ENCODE measurements at regions not wholly inside any gene's neighbourhood (a gene's known extent, or its start where the extent isn't known, plus 50 kb on each side); places are given as distances from the start of the nearest gene placed in this dataset.

- H3K4me3 Mint-ChIP-seq (ENCODE audit: low read depth, unreplicated experiment), result no peak overlapping the region
- no TSS peak for BruUV-seq (replicated peaks)
- CTCF ChIA-PET, result no interaction called here
These were observed 184.4 kb downstream of the GLUD2 start for GRCh38 chrX:121231566-121232358.

DNA sequence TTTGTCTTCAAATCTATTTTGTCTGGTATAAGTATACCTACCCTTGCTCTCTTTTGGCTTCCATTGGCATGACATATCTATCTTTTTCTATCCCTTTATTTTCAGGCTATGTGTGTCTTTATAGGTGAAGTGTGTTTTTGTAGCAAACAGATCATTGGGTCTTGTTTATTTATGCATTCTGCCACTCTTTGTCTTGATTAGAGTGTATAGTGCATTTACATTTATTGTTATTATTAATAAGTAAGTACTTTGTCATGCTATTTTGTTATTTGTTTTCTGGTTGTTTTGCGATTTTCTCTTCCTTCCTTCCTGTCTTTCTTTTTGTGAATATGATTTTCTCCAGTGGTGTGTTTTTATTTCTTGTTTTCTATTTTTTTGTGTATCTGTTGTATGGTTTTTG lies 188.6 kb downstream of the GLUD2 start:
- no peak overlapping the region for H3K4me3 Mint-ChIP-seq (ENCODE audit: low read depth, unreplicated experiment)
- CTCF ChIA-PET, result no interaction called here
- BruUV-seq (replicated peaks), result no TSS peak
- intact Hi-C loops (cut with micrococcal nuclease; ENCODE audit: unreplicated experiment), result no loop called here
- H3K4me1 Mint-ChIP-seq (ENCODE audit: low read depth, unreplicated experiment), result no peaks in the 10 kb centered on the region
- peaks cover 8% of the 10 kb centered on the region for H3K9me3 Mint-ChIP-seq (ENCODE audit: low read depth, unreplicated experiment)
- no peak overlapping the region for H3K27ac Mint-ChIP-seq (ENCODE audit: unreplicated experiment)
- DNase-seq, result no peak
- no peak for TF ChIP-seq CTCF (IDR thresholded peaks at IDR 0.05; ENCODE audit: unreplicated experiment)
- H3K36me3 Mint-ChIP-seq (ENCODE audit: insufficient read depth, unreplicated experiment), result no peaks in the 10 kb centered on the region
- no peaks in the 10 kb centered on the region for H3K27me3 Mint-ChIP-seq (ENCODE audit: unreplicated experiment)

More at GRCh38 chrX:121231566-121232358, 184.4 kb downstream of the GLUD2 start:
- peaks cover 8% of the 10 kb centered on the region for H3K9me3 Mint-ChIP-seq (ENCODE audit: low read depth, unreplicated experiment)
- no peaks in the 10 kb centered on the region for H3K4me1 Mint-ChIP-seq (ENCODE audit: low read depth, unreplicated experiment)
- H3K36me3 Mint-ChIP-seq (ENCODE audit: insufficient read depth, unreplicated experiment), result no peaks in the 10 kb centered on the region
- DNase-seq, result no peak
- intact Hi-C loops (cut with micrococcal nuclease; ENCODE audit: unreplicated experiment), result no loop called here
- H3K27me3 Mint-ChIP-seq (ENCODE audit: unreplicated experiment), result no peaks in the 10 kb centered on the region
- no peak for TF ChIP-seq CTCF (IDR thresholded peaks at IDR 0.05; ENCODE audit: unreplicated experiment)
- no peak overlapping the region for H3K27ac Mint-ChIP-seq (ENCODE audit: unreplicated experiment)

GRCh38 chrX:121238093-121238492 lies 190.7 kb downstream of the GLUD2 start:
- Mint-ChIP-seq H3K27me3 (ENCODE audit: unreplicated experiment) (no peaks in the 10 kb centered on the region), H3K4me1 (ENCODE audit: low read depth, unreplicated experiment) (peaks cover 2% of the 10 kb centered on the region), H3K36me3 (ENCODE audit: insufficient read depth, unreplicated experiment) (no peaks in the 10 kb centered on the region), H3K4me3 (ENCODE audit: low read depth, unreplicated experiment) (no peak overlapping the region), H3K9me3 (ENCODE audit: low read depth, unreplicated experiment) (peaks cover 8% of the 10 kb centered on the region), H3K27ac (ENCODE audit: unreplicated experiment) (no peak overlapping the region)
- no peak for DNase-seq
- TF ChIP-seq CTCF (IDR thresholded peaks at IDR 0.05; ENCODE audit: unreplicated experiment), result no peak
- no TSS peak for BruUV-seq (replicated peaks)
- CTCF ChIA-PET, result no interaction called here
- intact Hi-C loops (cut with micrococcal nuclease; ENCODE audit: unreplicated experiment), result no loop called here

DNA sequence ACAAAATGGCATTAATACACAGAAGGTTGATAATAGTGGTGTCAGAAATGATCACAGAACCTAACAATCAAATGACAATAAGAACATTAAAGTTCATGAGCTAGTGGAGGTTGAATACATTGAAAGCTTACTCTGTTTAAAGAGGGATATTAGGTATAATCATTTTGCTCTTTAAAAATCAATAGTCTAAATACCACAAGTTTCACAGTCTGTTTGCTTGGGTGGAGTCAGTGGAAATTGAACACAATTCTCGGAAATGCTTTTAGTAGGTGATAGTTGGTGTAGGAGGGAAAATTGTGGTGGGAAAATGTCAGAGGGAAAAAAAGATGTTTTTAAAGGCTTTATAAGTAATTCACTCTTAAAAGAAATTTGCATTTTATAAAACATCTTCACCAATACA lies 197.1 kb downstream of the GLUD2 start:
- no peak overlapping the region for H3K27ac Mint-ChIP-seq (ENCODE audit: unreplicated experiment)
- intact Hi-C loops (cut with micrococcal nuclease; ENCODE audit: unreplicated experiment), result loop anchor here (10.0 kb wide), 1 partner anchor 450 kb away; no protein-coding TSS in a partner anchor
- no peak for DNase-seq
- H3K36me3 Mint-ChIP-seq (ENCODE audit: insufficient read depth, unreplicated experiment), result no peaks in the 10 kb centered on the region
- CTCF ChIA-PET, result no interaction called here
- no peak overlapping the region for H3K4me3 Mint-ChIP-seq (ENCODE audit: low read depth, unreplicated experiment)
- H3K27me3 Mint-ChIP-seq (ENCODE audit: unreplicated experiment), result no peaks in the 10 kb centered on the region
- peaks cover 26% of the 10 kb centered on the region for H3K4me1 Mint-ChIP-seq (ENCODE audit: low read depth, unreplicated experiment)
- TF ChIP-seq CTCF (IDR thresholded peaks at IDR 0.05; ENCODE audit: unreplicated experiment), result no peak
- no TSS peak for BruUV-seq (replicated peaks)
- no peaks in the 10 kb centered on the region for H3K9me3 Mint-ChIP-seq (ENCODE audit: low read depth, unreplicated experiment)
